Heart left ventricle (tissue), 16 donors: ENCODE measurements at regions not wholly inside any gene's neighbourhood (a gene's known extent, or its start where the extent isn't known, plus 50 kb on each side); places are given as distances from the start of the nearest gene placed in this dataset.

Source experiments
- ATAC-seq, 4 donors: fragments of 200-7000 bp; cut with Tn5 transposase; one replicate each; pipeline ENCODE4 v1.9.1; 2020 to 2022; ENCODE audit warnings: moderate library complexity in 4 of 4, mild to moderate bottlenecking in 3 of 4, moderate number of reproducible peaks in 1 of 4
- DNase-seq, 5 donors: peaks; one replicate each; pipeline ENCODE4 v3.0.0-alpha.2; 2020
- H3K27ac ChIP-seq, 12 donors: fragments of 200-600 bp; sonication (generic) in 4 of 12; one replicate each; pipeline versions ENCODE4 v1.5.0 to v1.8.0; 2016 to 2022; ENCODE audit warnings: mild to moderate bottlenecking in 2 of 12
- H3K27me3 ChIP-seq, 9 donors: fragments of 200-600 bp; sonication (generic) in 2 of 9; one replicate each; pipeline versions ENCODE4 v1.5.1 to v1.8.0; 2016 to 2022; ENCODE audit warnings: mild to moderate bottlenecking in 3 of 9
- H3K36me3 ChIP-seq, 9 donors: fragments of 200-600 bp; sonication (generic) in 2 of 9; one replicate each; pipeline versions ENCODE4 v1.5.0 to v1.8.0; 2018 to 2022; ENCODE audit warnings: mild to moderate bottlenecking in 2 of 9
- H3K4me1 ChIP-seq, 12 donors: fragments of 200-600 bp; sonication (generic) in 4 of 12; one replicate each; pipeline versions ENCODE4 v1.5.0 to v1.8.0; 2016 to 2022; ENCODE audit warnings: mild to moderate bottlenecking in 3 of 12
- H3K4me3 ChIP-seq, 12 donors: fragments of 200-600 bp; sonication (generic) in 4 of 12; one replicate each; pipeline versions ENCODE4 v1.5.0 to v1.8.0; 2017 to 2022; ENCODE audit warnings: mild to moderate bottlenecking in 9 of 12, moderate library complexity in 4 of 12
- H3K9me3 ChIP-seq, 12 donors: fragments of 200-600 bp; sonication (generic) in 4 of 12; one replicate each; pipeline versions ENCODE4 v1.5.0 to v1.8.0; 2016 to 2022; ENCODE audit warnings: mild to moderate bottlenecking in 1 of 12
- CTCF ChIP-seq, 12 donors: fragments of 200-600 bp; sonication (generic) in 4 of 12; IDR thresholded peaks; one replicate each; pipeline versions ENCODE4 v1.5.0 to v1.8.0; 2018 to 2022; ENCODE audit warnings: antibody characterized with exemption in 12 of 12, mild to moderate bottlenecking in 5 of 12
- POLR2A ChIP-seq, 2 donors: fragments of 450-650 bp; IDR thresholded peaks; one replicate each; pipeline ENCODE4 v1.6.1; 2017; ENCODE audit warnings: antibody characterized with exemption in 2 of 2, mild to moderate bottlenecking in 2 of 2, moderate library complexity in 2 of 2
- WGBS, 4 donors: extraction: QIAGEN DNeasy Blood & Tissue Kit in 2 of 4; methylation state at CpG; one replicate each; pipeline versions ENCODE4 v1.1.5 to v1.1.7; 2013 to 2018; 5-methylcytosine and 5-hydroxymethylcytosine counted together
- intact Hi-C, 10 donors: fragments of 100-400 bp; cut with DNase I; formaldehyde crosslinking; loops; one replicate each; pipeline versions ENCODE4 v1.11.1 to v1.14.2; 2022
- donor health status: ischemic (EF 13 %, LVEDD 7.1; RV severe dilation, severe dysfunction).
- donor health status: healthy with polysubstance abuse.
- donor health status: DM: no; HTN: yes; CAD: no.
- donor health status: DM: no; HTN: no; CAD: no.
- donor health status: ischemic (EF 25% LVEDD 6.9; RV normal size, moderate dysfunction).
- donor health status: ischemic (EF 25% LVEDD 5.7; RV mildly dilated, moderate dysfunction).
- donor health status: healthy.
- donor health status: DM: yes; HTN: yes; CAD: no.
- donor health status: ischemic (EF 35%, LVEDD 5.7; RV mildly dilated, moderate dysfunction).
- donor health status: nonischemic (EF 11% LVEDD 7.7; RV severe dilation, severe dysfunction).
- donor health status: DM: yes; HTN: yes; CAD: no.
- donor health status: PGD.
- donor health status: ischemic (EF 29% LVEDD 5.4; RV normal size, mild dysfunction).
- donor health status: nonischemic (EF 23%, LVEDD 6.1; RV moderate dilation, normal function).

GRCh38 chr10:9416331-9416730, 1361.8 kb downstream of the GATA3 start:
- DNase-seq (no peak), ATAC-seq (no peak)
- no peaks in the 10 kb centered on the region for H3K4me1 ChIP-seq
- H3K9me3 ChIP-seq = no peaks in the 10 kb centered on the region
- no peak overlapping the region for H3K27ac ChIP-seq
- H3K36me3 ChIP-seq = no peaks in the 10 kb centered on the region
- 31 to 46% (median 37%) methylated on average over 1 of the region's 1 CpG for WGBS, 4 donors
- H3K27me3 ChIP-seq = no peaks in the 10 kb centered on the region
- TF ChIP-seq CTCF (IDR thresholded peaks at IDR 0.05) (no peak), POLR2A (IDR thresholded peaks at IDR 0.05) (no peak)
- no peak overlapping the region for H3K4me3 ChIP-seq
- intact Hi-C loops = no loop called here

- no peaks in the 10 kb centered on the region for H3K9me3 ChIP-seq
- ATAC-seq = no peak
- H3K4me3 ChIP-seq = no peak overlapping the region
- no peak for DNase-seq
- intact Hi-C loops = no loop called here
- TF ChIP-seq POLR2A (IDR thresholded peaks at IDR 0.05) (no peak), CTCF (IDR thresholded peaks at IDR 0.05) (no peak)
- H3K36me3 ChIP-seq = no peaks in the 10 kb centered on the region
- H3K27ac ChIP-seq = no peak overlapping the region
- no peaks in the 10 kb centered on the region for H3K27me3 ChIP-seq
- H3K4me1 ChIP-seq = no peaks in the 10 kb centered on the region
Measured at GRCh38 chr10:9419757-9420156, 1365.3 kb downstream of the GATA3 start.

- no peak for ATAC-seq
- intact Hi-C loops = no loop called here
- Histone ChIP-seq H3K4me1 (no peaks in the 10 kb centered on the region), H3K36me3 (no peaks in the 10 kb centered on the region), H3K27ac (no peak overlapping the region), H3K9me3 (no peaks in the 10 kb centered on the region), H3K27me3 (no peaks in the 10 kb centered on the region), H3K4me3 (no peak overlapping the region)
- DNase-seq = no peak
- TF ChIP-seq CTCF (IDR thresholded peaks at IDR 0.05) = peak in 3 of 12 donors; percentile 16 to 25 (median 21)
- TF ChIP-seq POLR2A (IDR thresholded peaks at IDR 0.05) = no peak
Measured at GRCh38 chr10:9427209-9427608, 1372.7 kb downstream of the GATA3 start.

- Histone ChIP-seq H3K4me1 (no peaks in the 10 kb centered on the region), H3K36me3 (no peaks in the 10 kb centered on the region), H3K4me3 (no peak overlapping the region), H3K27me3 (no peaks in the 10 kb centered on the region), H3K27ac (no peak overlapping the region), H3K9me3 (peaks cover 0 to 6% (median 0%) of the 10 kb centered on the region in 12 donors)
- no peak for ATAC-seq
- intact Hi-C loops = no loop called here
- 73 to 87% (median 84%) methylated on average over 2 of the region's 2 CpGs for WGBS, 4 donors
- no peak for DNase-seq
- no peak for TF ChIP-seq POLR2A (IDR thresholded peaks at IDR 0.05)
- no peak for TF ChIP-seq CTCF (IDR thresholded peaks at IDR 0.05)
Measured at GRCh38 chr10:9437131-9437530, 1382.6 kb downstream of the GATA3 start.
